Fibroblast of the aortic adventitia (primary cell): ENCODE measurements at regions not wholly inside any gene's neighbourhood (a gene's known extent, or its start where the extent isn't known, plus 50 kb on each side); places are given as distances from the start of the nearest gene placed in this dataset.
"Not testable (repeated sequence)": the region's sequence is repeated elsewhere in the genome, so short reads cannot be mapped to it uniquely, and the experiment has no call there.

Source experiments
- DNase-seq: peaks from one replicate; pipeline ENCODE4 v3.0.0-alpha.2; 2010; ENCODE audit warnings: low read depth
- H3K4me3 ChIP-seq: 2 replicates; pipeline ENCODE4 v1.5.1; 2011; ENCODE audit warnings: low read depth, mild to moderate bottlenecking, control low read depth, low read length, moderate library complexity

- DNase-seq, H3K4me3 ChIP-seq: not testable (repeated sequence)
Measured at GRCh38 chr2:111297128-111297527, 176.4 kb downstream of the BCL2L11 start.

DNA sequence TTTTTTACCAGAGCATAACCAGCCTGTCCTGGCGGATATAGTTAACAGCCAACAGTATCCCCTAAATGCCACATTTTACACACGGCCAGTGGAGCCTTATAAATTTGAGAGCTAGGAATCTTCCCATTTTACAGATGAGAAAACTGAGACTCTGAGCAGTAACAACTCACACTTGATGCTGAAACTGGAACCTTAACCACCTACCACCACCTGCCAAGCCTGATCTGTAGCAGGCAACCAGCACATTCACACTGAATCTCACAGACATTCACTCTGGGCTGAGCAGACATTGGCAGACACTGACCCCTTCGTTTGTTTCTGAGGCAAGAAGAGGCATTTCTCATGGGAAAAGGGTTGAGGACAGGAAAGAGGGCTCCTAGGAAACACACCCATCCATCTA, 178.2 kb downstream of the BCL2L11 start:
- not testable (repeated sequence) for H3K4me3 ChIP-seq, DNase-seq

GRCh38 chr2:111299635-111300034, 178.9 kb downstream of the BCL2L11 start:
- DNase-seq, H3K4me3 ChIP-seq: not testable (repeated sequence)

DNA sequence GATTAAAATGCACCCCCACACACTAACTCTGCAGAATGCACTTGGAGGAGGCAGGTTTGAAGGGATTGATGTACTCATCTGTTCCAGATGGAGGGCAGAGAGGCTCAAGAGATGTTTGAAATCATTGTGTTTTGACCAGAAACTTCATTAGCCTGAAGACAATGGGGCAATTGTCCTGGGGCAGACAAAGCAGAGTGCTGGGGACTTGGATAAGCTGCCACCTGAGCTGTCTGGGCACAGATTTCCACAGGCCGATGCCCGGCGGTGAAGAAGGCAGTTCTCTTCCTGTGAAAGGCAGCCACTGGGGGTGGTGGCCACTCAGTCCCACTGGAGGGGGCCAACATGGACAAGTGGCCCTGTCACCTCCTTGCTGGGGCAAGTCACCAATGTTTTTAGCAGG, 181.0 kb downstream of the BCL2L11 start:
- not testable (repeated sequence) for H3K4me3 ChIP-seq, DNase-seq

DNA sequence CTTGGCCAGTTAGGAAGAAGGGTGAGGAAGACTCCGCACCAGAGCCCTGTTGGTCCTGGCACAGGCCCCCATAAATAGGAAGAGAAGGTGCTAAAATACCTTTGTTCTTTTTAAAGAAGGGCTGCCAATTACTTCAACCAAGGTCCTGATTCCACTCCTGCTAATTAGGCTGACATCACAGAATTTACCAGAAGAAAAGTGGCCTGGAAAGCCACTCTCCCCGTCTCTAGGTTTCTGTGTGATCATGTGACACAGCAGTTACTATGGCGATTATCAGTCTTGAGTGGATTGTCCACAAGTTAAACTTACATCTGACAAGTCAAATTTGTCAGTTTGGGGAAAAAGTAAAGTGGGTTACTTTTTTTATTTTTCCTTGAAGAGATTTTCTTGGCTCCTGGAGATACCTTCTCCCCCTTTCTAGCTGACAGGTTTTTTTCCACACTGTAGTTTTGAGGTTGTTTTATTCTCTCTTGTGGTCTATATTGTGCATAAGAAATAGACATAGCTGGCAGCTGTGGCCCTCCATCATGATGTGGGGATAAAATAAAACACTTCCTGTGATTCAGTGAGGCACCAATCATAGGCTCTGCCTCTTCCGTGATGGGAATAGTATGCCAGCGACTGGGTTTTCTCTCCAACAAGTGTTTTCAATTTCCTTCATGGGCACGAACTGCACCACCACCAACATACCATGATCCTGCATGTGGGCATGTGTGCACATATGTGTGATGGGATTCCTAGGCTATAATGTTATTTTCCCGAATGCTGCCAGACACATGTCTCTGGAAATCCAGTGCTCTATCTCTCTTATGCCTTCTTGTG, 181.9 kb downstream of the BCL2L11 start:
- DNase-seq, H3K4me3 ChIP-seq: not testable (repeated sequence)

DNA sequence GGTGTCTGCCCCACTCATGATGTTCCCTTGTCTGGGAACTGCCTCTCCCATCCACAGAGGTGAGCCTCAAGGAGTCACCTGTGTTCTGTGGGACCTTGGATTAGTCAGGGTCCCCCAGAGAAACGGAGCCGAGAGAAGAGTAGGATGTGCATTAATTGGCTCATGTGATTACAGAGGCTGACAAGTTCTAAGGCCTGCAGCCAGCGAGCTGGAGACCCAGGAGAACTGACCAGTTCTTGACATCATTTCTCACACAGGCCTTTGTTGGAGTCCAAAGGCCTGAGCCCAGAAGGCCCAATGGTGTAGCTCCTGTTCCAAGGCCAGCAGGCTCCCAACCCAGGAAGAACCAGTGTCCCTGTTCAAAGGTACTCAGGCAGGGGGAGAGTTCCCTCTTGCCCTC, 186.6 kb downstream of the BCL2L11 start:
- not testable (repeated sequence) for DNase-seq

DNA sequence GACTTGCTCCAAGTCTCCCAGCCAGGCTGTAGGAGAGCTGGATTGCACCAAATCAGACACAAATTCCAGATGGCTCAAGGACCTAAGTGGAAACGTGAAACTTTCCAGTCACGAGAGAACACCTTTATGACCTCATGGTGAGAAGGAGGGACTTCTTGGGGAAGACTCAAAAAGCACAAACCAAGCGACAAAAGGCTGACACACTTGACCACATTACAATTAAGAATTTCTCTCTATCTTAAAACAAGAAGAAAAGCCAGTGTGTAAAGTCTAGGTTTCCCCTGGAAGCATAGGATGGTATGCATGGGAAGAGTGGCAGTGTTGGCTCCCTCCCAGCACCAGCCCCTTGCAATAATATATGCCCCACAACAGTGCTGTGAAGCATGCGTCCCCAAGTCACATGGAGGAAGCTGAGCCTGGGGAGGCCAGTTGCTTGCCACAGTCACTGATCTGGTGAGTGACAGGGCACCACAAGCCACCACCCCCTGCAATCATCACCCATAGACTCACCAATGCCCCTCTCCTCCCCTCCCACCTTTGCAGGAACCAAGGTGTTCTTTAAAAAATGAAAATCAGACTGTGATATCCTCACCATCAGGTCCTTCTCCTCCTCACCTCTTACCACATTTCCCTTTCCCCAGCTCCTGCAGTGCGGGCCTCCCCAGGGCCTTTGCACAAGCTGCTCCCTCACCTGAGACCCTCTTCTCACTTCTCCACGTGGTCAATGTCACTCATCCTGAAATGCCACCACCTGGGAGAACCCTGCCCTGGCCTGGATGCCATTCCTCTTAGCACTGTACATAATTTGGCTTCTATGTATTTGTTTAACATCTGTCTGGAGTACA, 188.7 kb downstream of the BCL2L11 start:
- not testable (repeated sequence) for H3K4me3 ChIP-seq, DNase-seq

More for the DNA sequence above, 186.6 kb downstream of the BCL2L11 start:
- H3K4me3 ChIP-seq = not testable (repeated sequence)

DNA sequence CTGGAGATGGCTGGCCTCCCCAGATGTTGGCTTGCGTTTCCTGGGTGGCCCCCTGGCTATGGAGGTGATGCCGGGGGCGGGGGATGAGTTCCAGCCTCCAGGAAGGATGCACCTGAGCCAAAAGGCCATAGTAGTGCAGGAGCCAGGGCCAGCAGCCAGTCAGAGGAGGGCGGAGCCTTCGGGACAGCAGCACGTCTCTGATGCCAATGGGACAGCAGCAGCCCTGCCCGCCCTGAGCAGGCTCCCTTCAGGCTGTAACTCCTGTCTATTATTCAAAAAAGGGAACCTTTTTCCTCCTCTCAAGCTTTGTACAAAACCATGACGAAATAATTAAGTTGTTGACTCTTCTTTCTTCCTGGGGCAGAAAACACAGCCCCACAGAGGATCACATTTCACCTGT, 189.7 kb downstream of the BCL2L11 start:
- not testable (repeated sequence) for H3K4me3 ChIP-seq, DNase-seq

DNA sequence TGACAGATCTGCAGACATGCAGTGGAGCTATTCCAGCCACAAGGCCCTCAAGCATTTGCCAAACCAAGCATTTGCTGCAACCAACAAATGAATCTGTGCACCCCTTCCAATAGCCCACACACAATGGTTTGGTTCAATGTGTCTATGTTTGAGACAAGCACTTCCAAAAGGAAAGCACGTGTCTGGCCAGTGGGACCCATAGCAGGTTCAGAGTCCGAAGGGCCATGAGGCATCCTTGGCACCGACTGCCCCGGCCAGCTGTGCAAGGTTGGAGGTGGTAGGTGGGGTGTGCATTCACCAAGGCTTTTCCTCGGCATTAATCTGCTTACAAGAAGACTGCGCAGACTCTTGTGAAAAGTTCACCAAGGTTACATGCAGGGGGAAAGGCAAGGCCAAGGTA, 190.9 kb downstream of the BCL2L11 start:
- DNase-seq, H3K4me3 ChIP-seq: not testable (repeated sequence)

GRCh38 chr2:111312897-111313607, 192.3 kb downstream of the BCL2L11 start:
- peak; percentile 83 for DNase-seq

DNA sequence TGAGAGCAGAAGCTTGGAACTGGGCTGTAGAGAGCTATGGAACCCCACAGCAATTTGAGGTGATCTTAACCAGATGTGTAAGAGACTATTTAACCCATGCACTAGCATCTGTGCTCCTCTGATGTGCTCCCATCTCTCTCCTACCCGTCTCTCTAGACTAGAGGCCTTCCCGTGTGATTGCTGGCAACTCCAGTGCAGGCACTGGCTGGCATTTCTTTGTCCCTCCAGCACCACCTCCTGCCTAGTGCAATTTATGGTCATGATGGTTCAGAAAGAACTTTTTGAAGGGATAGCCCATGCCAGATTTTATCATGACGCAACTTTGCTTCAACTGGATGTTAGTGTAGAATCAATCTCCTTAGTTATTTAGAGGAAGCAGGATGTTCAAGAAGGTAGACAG, 193.0 kb downstream of the BCL2L11 start:
- DNase-seq = peak; percentile 0
- H3K4me3 ChIP-seq = not testable (repeated sequence)

More at GRCh38 chr2:111312897-111313607, 192.3 kb downstream of the BCL2L11 start:
- not testable (repeated sequence) for H3K4me3 ChIP-seq

GRCh38 chr2:111315188-111315917, 194.6 kb downstream of the BCL2L11 start:
- not testable (repeated sequence) for H3K4me3 ChIP-seq, DNase-seq

- not testable (repeated sequence) for DNase-seq, H3K4me3 ChIP-seq
Measured at GRCh38 chr2:111316221-111316741, 195.6 kb downstream of the BCL2L11 start.

DNA sequence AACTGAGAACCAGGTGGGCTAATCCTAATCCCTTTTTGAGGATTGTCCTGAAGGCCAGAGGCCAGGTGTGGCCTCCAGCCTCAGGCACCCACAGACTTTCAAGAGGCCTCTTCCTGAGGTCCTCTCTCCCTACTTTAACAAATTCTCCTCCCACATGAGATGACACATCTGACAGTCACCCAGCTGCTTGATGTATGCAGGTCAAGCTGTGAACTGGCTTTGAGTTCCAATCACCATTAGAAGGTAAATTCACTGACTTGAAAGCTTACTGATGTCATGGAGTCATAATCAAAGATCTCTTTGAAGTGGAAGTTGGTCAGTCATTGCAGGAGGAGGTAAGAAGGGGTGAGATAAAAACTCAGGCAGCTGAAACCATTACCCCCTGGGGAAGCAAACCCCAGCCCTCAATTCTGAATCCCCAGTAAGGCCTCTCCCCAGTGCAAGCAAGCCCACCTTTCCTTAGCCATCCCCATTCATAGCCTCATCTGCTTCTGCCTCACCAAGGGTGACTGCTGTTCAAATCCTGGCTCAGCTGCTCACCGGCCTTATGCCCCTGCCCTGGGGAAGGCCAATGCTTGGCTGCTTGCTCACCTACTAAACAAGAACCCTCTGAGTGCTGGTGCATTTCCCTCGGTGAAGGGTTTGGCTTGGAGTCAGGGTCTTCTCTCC, 196.3 kb downstream of the BCL2L11 start:
- not testable (repeated sequence) for DNase-seq, H3K4me3 ChIP-seq

DNA sequence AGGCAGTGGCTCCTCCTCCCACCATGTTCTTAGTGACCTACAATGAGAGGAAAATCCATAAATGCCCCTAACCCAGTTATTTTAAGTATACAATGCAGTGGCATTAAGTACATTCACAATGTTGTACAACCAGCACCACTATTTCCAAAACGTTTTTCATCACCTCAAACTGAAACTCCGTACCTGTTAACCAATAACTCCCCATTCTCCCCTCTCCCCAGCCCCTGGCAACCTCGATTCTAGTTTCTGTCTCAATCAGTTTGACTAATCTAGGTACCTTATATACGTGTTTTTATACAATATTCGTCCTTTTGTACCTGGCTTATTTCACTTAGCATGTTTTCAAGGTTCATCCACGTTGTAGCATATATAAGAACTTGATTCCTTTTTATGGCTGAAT, 198.8 kb downstream of the BCL2L11 start:
- not testable (repeated sequence) for DNase-seq, H3K4me3 ChIP-seq

- not testable (repeated sequence) for H3K4me3 ChIP-seq, DNase-seq
Measured at GRCh38 chr2:111320264-111320663, 199.6 kb downstream of the BCL2L11 start.

GRCh38 chr2:111320965-111321364, 200.3 kb downstream of the BCL2L11 start:
- peak; percentile 85 for DNase-seq
- H3K4me3 ChIP-seq = not testable (repeated sequence)

- not testable (repeated sequence) for H3K4me3 ChIP-seq, DNase-seq
Measured at GRCh38 chr2:111323384-111323783, 202.7 kb downstream of the BCL2L11 start.
